ENCODE measurements at regions not wholly inside any gene's neighbourhood (a gene's known extent, or its start where the extent isn't known, plus 50 kb on each side); places are given as distances from the start of the nearest gene placed in this dataset.

- no peak overlapping the region for H3K4me3 ChIP-seq (ENCODE audit: low read length)
- no peak overlapping the region for H2AFZ ChIP-seq (ENCODE audit: low read depth, low read length)
- H3K27me3 ChIP-seq (ENCODE audit: insufficient read depth, low read depth, low read length) = no peaks in the 10 kb centered on the region
- no peak overlapping the region for H3K9ac ChIP-seq (ENCODE audit: low read length)
- no peak overlapping the region for H3K27ac ChIP-seq (ENCODE audit: low read length)
- no peaks in the 10 kb centered on the region for H3F3A ChIP-seq (ENCODE audit: insufficient read depth, low read length, poor library complexity, severe bottlenecking)
- H3K9me2 ChIP-seq (ENCODE audit: insufficient read depth, low read length) = no peaks in the 10 kb centered on the region
- no peak overlapping the region for H3K4me2 ChIP-seq (ENCODE audit: low read length)
- H4K20me1 ChIP-seq (ENCODE audit: insufficient read depth) = no peaks in the 10 kb centered on the region
- no peaks in the 10 kb centered on the region for H3K79me2 ChIP-seq (replicated peaks; ENCODE audit: insufficient read depth, low read length)
- no peaks in the 10 kb centered on the region for H3K36me3 ChIP-seq (ENCODE audit: insufficient read depth, low read length)
- TF ChIP-seq EZH2 (IDR thresholded peaks at IDR 0.05; ENCODE audit: borderline replicate concordance, insufficient read depth, low read length, poor library complexity, severe bottlenecking) (no peak), SMC3 (conservative IDR thresholded peaks at IDR 0.05; ENCODE audit: poor library complexity) (no peak), MXI1 (conservative IDR thresholded peaks at IDR 0.05; ENCODE audit: poor library complexity, severe bottlenecking) (no peak), TAF1 (IDR thresholded peaks at IDR 0.05; ENCODE audit: low read depth) (no peak), EP300 (conservative IDR thresholded peaks at IDR 0.05; ENCODE audit: poor library complexity, severe bottlenecking) (no peak), POLR2AphosphoS5 (IDR thresholded peaks at IDR 0.05) (no peak), RAD21 (conservative IDR thresholded peaks at IDR 0.05) (no peak)
- TF ChIP-seq, protein P1, sequence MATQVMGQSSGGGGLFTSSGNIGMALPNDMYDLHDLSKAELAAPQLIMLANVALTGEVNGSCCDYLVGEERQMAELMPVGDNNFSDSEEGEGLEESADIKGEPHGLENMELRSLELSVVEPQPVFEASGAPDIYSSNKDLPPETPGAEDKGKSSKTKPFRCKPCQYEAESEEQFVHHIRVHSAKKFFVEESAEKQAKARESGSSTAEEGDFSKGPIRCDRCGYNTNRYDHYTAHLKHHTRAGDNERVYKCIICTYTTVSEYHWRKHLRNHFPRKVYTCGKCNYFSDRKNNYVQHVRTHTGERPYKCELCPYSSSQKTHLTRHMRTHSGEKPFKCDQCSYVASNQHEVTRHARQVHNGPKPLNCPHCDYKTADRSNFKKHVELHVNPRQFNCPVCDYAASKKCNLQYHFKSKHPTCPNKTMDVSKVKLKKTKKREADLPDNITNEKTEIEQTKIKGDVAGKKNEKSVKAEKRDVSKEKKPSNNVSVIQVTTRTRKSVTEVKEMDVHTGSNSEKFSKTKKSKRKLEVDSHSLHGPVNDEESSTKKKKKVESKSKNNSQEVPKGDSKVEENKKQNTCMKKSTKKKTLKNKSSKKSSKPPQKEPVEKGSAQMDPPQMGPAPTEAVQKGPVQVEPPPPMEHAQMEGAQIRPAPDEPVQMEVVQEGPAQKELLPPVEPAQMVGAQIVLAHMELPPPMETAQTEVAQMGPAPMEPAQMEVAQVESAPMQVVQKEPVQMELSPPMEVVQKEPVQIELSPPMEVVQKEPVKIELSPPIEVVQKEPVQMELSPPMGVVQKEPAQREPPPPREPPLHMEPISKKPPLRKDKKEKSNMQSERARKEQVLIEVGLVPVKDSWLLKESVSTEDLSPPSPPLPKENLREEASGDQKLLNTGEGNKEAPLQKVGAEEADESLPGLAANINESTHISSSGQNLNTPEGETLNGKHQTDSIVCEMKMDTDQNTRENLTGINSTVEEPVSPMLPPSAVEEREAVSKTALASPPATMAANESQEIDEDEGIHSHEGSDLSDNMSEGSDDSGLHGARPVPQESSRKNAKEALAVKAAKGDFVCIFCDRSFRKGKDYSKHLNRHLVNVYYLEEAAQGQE (IDR thresholded peaks at IDR 0.05; ENCODE audit: borderline replicate concordance) = no peak
- TF ChIP-seq, protein P2, sequence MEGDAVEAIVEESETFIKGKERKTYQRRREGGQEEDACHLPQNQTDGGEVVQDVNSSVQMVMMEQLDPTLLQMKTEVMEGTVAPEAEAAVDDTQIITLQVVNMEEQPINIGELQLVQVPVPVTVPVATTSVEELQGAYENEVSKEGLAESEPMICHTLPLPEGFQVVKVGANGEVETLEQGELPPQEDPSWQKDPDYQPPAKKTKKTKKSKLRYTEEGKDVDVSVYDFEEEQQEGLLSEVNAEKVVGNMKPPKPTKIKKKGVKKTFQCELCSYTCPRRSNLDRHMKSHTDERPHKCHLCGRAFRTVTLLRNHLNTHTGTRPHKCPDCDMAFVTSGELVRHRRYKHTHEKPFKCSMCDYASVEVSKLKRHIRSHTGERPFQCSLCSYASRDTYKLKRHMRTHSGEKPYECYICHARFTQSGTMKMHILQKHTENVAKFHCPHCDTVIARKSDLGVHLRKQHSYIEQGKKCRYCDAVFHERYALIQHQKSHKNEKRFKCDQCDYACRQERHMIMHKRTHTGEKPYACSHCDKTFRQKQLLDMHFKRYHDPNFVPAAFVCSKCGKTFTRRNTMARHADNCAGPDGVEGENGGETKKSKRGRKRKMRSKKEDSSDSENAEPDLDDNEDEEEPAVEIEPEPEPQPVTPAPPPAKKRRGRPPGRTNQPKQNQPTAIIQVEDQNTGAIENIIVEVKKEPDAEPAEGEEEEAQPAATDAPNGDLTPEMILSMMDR (IDR thresholded peaks at IDR 0.05; ENCODE audit: poor library complexity, severe bottlenecking) = no peak
- H3K9me3 ChIP-seq (ENCODE audit: low read length) = no peaks in the 10 kb centered on the region
These were observed 347.6 kb downstream of the CDC5L start for GRCh38 chr6:44734886-44735629.

- H3K9ac ChIP-seq (ENCODE audit: low read length) = no peak overlapping the region
- TF ChIP-seq RAD21 (conservative IDR thresholded peaks at IDR 0.05) (no peak), EZH2 (IDR thresholded peaks at IDR 0.05; ENCODE audit: borderline replicate concordance, insufficient read depth, low read length, poor library complexity, severe bottlenecking) (no peak), POLR2AphosphoS5 (IDR thresholded peaks at IDR 0.05) (no peak), EP300 (conservative IDR thresholded peaks at IDR 0.05; ENCODE audit: poor library complexity, severe bottlenecking) (no peak), MXI1 (conservative IDR thresholded peaks at IDR 0.05; ENCODE audit: poor library complexity, severe bottlenecking) (no peak), TAF1 (IDR thresholded peaks at IDR 0.05; ENCODE audit: low read depth) (no peak)
- TF ChIP-seq, protein P1 (IDR thresholded peaks at IDR 0.05; ENCODE audit: borderline replicate concordance) = no peak
- TF ChIP-seq, protein P2 (IDR thresholded peaks at IDR 0.05; ENCODE audit: poor library complexity, severe bottlenecking) = no peak
- H3K4me3 ChIP-seq (ENCODE audit: low read length) = no peak overlapping the region
- no peaks in the 10 kb centered on the region for H3K9me3 ChIP-seq (ENCODE audit: low read length)
- H3K9me2 ChIP-seq (ENCODE audit: insufficient read depth, low read length) = no peaks in the 10 kb centered on the region
- H3K4me2 ChIP-seq (ENCODE audit: low read length) = no peak overlapping the region
- H2AFZ ChIP-seq (ENCODE audit: low read depth, low read length) = no peak overlapping the region
- no peaks in the 10 kb centered on the region for H3K36me3 ChIP-seq (ENCODE audit: insufficient read depth, low read length)
- H3K79me2 ChIP-seq (replicated peaks; ENCODE audit: insufficient read depth, low read length) = no peaks in the 10 kb centered on the region
- H3K27ac ChIP-seq (ENCODE audit: low read length) = no peak overlapping the region
- H4K20me1 ChIP-seq (ENCODE audit: insufficient read depth) = no peaks in the 10 kb centered on the region
- no peaks in the 10 kb centered on the region for H3F3A ChIP-seq (ENCODE audit: insufficient read depth, low read length, poor library complexity, severe bottlenecking)
- H3K27me3 ChIP-seq (ENCODE audit: insufficient read depth, low read depth, low read length) = no peaks in the 10 kb centered on the region
These were observed 348.1 kb downstream of the CDC5L start for GRCh38 chr6:44735630-44735963.

All from neural cell (in vitro differentiated cells).